SK-N-SH (cell line): ENCODE measurements at regions not wholly inside any gene's neighbourhood (a gene's known extent, or its start where the extent isn't known, plus 50 kb on each side); places are given as distances from the start of the nearest gene placed in this dataset.

Source experiments
- CTCF ChIA-PET: fragments of 300-600, 350-600 bp; formaldehyde crosslinking; extraction: SDS; loops from one replicate; lab custom pipeline; 2021; lab: Yijun Ruan, JAX
- POLR2A ChIA-PET: fragments of 350-600 bp; sonication (Branson Sonifier 250); formaldehyde crosslinking; extraction: SDS; loops from one replicate; lab custom pipeline; 2020; ENCODE audit warnings: antibody characterized with exemption, inconsistent platforms; lab: Yijun Ruan, JAX
- DNase-seq: peaks from one replicate; pipeline ENCODE4 v3.0.0; 2012
- H2AFZ ChIP-seq: fragments of 200-600 bp; sonication (generic); 2 replicates; pipeline ENCODE4 v1.8.1; 2016; ENCODE audit warnings: antibody characterized with exemption, mild to moderate bottlenecking, low read depth
- H3F3A ChIP-seq: fragments of 200-600 bp; sonication (generic); replicated peaks from 2 replicates; pipeline ENCODE3; 2016; ENCODE audit warnings: antibody characterized with exemption, mild to moderate bottlenecking; ENCODE audit not compliant: insufficient read depth
- H3K27ac ChIP-seq, 2 experiments: fragments of 200-500 bp in 1 of 2; fragments of 200-600 bp in 1 of 2; sonication (Bioruptor generic) in 1 of 2; sonication (generic), shearing (Covaris generic) in 1 of 2; 2 replicates each; pipeline versions ENCODE4 v1.5.1 to v1.6.1; 2014 to 2016; ENCODE audit warnings: low read depth in 2 of 2, inconsistent platforms in 1 of 2, low read length in 1 of 2, mild to moderate bottlenecking in 1 of 2, mixed read lengths in 1 of 2
- H3K27me3 ChIP-seq: fragments of 200-600 bp; sonication (generic), shearing (Covaris generic); 2 replicates; pipeline ENCODE4 v1.6.1; 2016; ENCODE audit warnings: mixed run types; ENCODE audit not compliant: insufficient read depth
- H3K36me3 ChIP-seq, 2 experiments: fragments of 200-500 bp in 1 of 2; fragments of 200-600 bp in 1 of 2; sonication (Bioruptor generic) in 1 of 2; sonication (generic) in 1 of 2; replicated peaks in 1 of 2; 2 replicates each; pipeline versions ENCODE3 to v1.5.1; 2014 to 2016; ENCODE audit warnings: low read length in 1 of 2, mild to moderate bottlenecking in 1 of 2; ENCODE audit not compliant: insufficient read depth in 2 of 2, control insufficient read depth in 1 of 2
- H3K4me1 ChIP-seq, 2 experiments: fragments of 200-500 bp in 1 of 2; fragments of 200-600 bp in 1 of 2; sonication (Bioruptor generic) in 1 of 2; sonication (generic), shearing (Covaris generic) in 1 of 2; 2 replicates each; pipeline versions ENCODE4 v1.5.1 to v1.6.1; 2014 to 2016; ENCODE audit warnings: low read depth in 1 of 2, low read length in 1 of 2, mixed run types in 1 of 2; ENCODE audit not compliant: insufficient read depth in 2 of 2, control insufficient read depth in 1 of 2
- H3K4me2 ChIP-seq: fragments of 200-600 bp; sonication (generic), shearing (Covaris generic); 2 replicates; pipeline ENCODE4 v1.6.1; 2017; ENCODE audit warnings: mixed run types
- H3K4me3 ChIP-seq, 2 experiments: fragments of 200-500 bp in 1 of 2; fragments of 200-600 bp in 1 of 2; sonication (Bioruptor generic) in 1 of 2; sonication (generic), shearing (Covaris generic) in 1 of 2; 2 replicates each; pipeline versions ENCODE4 v1.5.1 to v1.8.1; 2014 to 2016; ENCODE audit warnings: low read depth in 2 of 2, inconsistent platforms in 1 of 2, low read length in 1 of 2, mild to moderate bottlenecking in 1 of 2, mixed read lengths in 1 of 2, moderate library complexity in 1 of 2
- H3K79me2 ChIP-seq: fragments of 200-600 bp; sonication (generic); 2 replicates; pipeline ENCODE4 v1.8.1; 2017; ENCODE audit warnings: mild to moderate bottlenecking; ENCODE audit not compliant: insufficient read depth
- H3K9ac ChIP-seq: fragments of 200-600 bp; sonication (generic); 2 replicates; pipeline ENCODE4 v1.6.1; 2017; ENCODE audit warnings: mixed run types
- H3K9me2 ChIP-seq: fragments of 200-600 bp; sonication (generic); 2 replicates; pipeline ENCODE4 v1.6.1; 2017; ENCODE audit warnings: mixed run types
- H3K9me3 ChIP-seq: fragments of 200-600 bp; sonication (generic); 2 replicates; pipeline ENCODE4 v1.6.1; 2017; ENCODE audit warnings: mixed run types, mild to moderate bottlenecking, moderate library complexity
- H4K20me1 ChIP-seq: fragments of 200-600 bp; sonication (generic); 2 replicates; pipeline ENCODE4 v1.6.1; 2017; ENCODE audit warnings: mild to moderate bottlenecking, mixed run types; ENCODE audit not compliant: insufficient read depth
- CHD2 ChIP-seq: fragments of 150-350 bp; IDR thresholded peaks from 2 replicates; pipeline ENCODE4 v1.6.1; 2018; ENCODE audit warnings: low read length; ENCODE audit not compliant: partially characterized antibody
- EZH2phosphoT487 ChIP-seq: fragments of 200-600 bp; sonication (generic); IDR thresholded peaks from 2 replicates; pipeline ENCODE4 v1.6.1; 2017; ENCODE audit warnings: low read depth, mixed run types, mild to moderate bottlenecking, antibody characterized with exemption, moderate library complexity, borderline replicate concordance
- FOSL2 ChIP-seq: IDR thresholded peaks from 2 replicates; pipeline ENCODE4 v1.4.0; 2012; ENCODE audit warnings: low read depth, mild to moderate bottlenecking, moderate library complexity, borderline replicate concordance
- FOXM1 ChIP-seq: IDR thresholded peaks from 2 replicates; pipeline ENCODE4 v1.4.0; 2012; ENCODE audit warnings: low read depth, mild to moderate bottlenecking
- GABPA ChIP-seq: IDR thresholded peaks from 2 replicates; pipeline ENCODE4 v1.4.0; 2012; ENCODE audit warnings: low read depth, mild to moderate bottlenecking
- GATA2 ChIP-seq: sonication (generic); formaldehyde crosslinking; IDR thresholded peaks from 2 replicates; pipeline ENCODE4 v1.5.0; 2020; ENCODE audit warnings: mild to moderate bottlenecking, missing genetic modification reagents
- IRF3 ChIP-seq: fragments of 150-350 bp; IDR thresholded peaks from 2 replicates; pipeline ENCODE4 v1.6.1; 2016; ENCODE audit warnings: mild to moderate bottlenecking, low read depth, low read length
- JUND ChIP-seq: IDR thresholded peaks from 2 replicates; pipeline ENCODE4 v1.4.0; 2012
- MAX ChIP-seq: IDR thresholded peaks from 2 replicates; pipeline ENCODE4 v1.4.0; 2012; ENCODE audit warnings: low read depth
- MEF2A ChIP-seq: IDR thresholded peaks from 2 replicates; pipeline ENCODE4 v1.4.0; 2012; ENCODE audit warnings: low read depth, borderline replicate concordance
- NRF1 ChIP-seq: IDR thresholded peaks from 2 replicates; pipeline ENCODE4 v1.6.1; 2012; ENCODE audit warnings: low read depth, mild to moderate bottlenecking, low read length
- PBX3 ChIP-seq: IDR thresholded peaks from 2 replicates; pipeline ENCODE4; 2012
- POLR2AphosphoS5 ChIP-seq: IDR thresholded peaks from 2 replicates; pipeline ENCODE4 v1.6.1; 2012; ENCODE audit warnings: low read depth, low read length
- RAD21 ChIP-seq: IDR thresholded peaks from 2 replicates; pipeline ENCODE4 v1.6.1; 2012; ENCODE audit warnings: mild to moderate bottlenecking, low read length
- RXRA ChIP-seq: IDR thresholded peaks from 2 replicates; pipeline ENCODE4 v1.4.0; 2012; ENCODE audit warnings: low read depth, mild to moderate bottlenecking, borderline replicate concordance
- SIN3A ChIP-seq: IDR thresholded peaks from 2 replicates; pipeline ENCODE4 v1.6.1; 2012; ENCODE audit warnings: low read depth, mild to moderate bottlenecking, low read length, moderate library complexity, borderline replicate concordance
- SMC3 ChIP-seq: IDR thresholded peaks from 2 replicates; pipeline ENCODE4 v1.6.1; 2012; ENCODE audit warnings: low read depth, low read length, improper control_type of control experiment
- TAF1 ChIP-seq: IDR thresholded peaks from 2 replicates; pipeline ENCODE4 v1.6.1; 2012; ENCODE audit warnings: low read depth, mild to moderate bottlenecking, low read length, moderate library complexity, borderline replicate concordance
- TEAD4 ChIP-seq: IDR thresholded peaks from 2 replicates; pipeline ENCODE4 v1.4.0; 2012; ENCODE audit warnings: mild to moderate bottlenecking, borderline replicate concordance; ENCODE audit not compliant: insufficient read depth
- USF2 ChIP-seq: fragments of 150-350 bp; IDR thresholded peaks from 2 replicates; pipeline ENCODE4 v1.6.1; 2017; ENCODE audit warnings: antibody characterized with exemption, low read length, low read depth, borderline replicate concordance
- YY1 ChIP-seq: IDR thresholded peaks from 2 replicates; pipeline ENCODE4 v1.4.0; 2012; ENCODE audit warnings: low read depth, mild to moderate bottlenecking
- ZBTB33 ChIP-seq: IDR thresholded peaks from 2 replicates; pipeline ENCODE4 v1.4.0; 2012; ENCODE audit warnings: low read depth, borderline replicate concordance
- WGBS: methylation state at CpG from one replicate; pipeline ENCODE4 v1.1.6; 2017; ENCODE audit warnings: low lambda C conversion rate; 5-methylcytosine and 5-hydroxymethylcytosine counted together

GRCh38 chr5:93206203-93206602 is 374.8 kb downstream of the NR2F1-AS1 start (continued):
- TF ChIP-seq SIN3A (no peak), FOXM1 (no peak), PBX3 (no peak), ZBTB33 (no peak), JUND (no peak)

- no peaks in the 10 kb centered on the region for H3F3A ChIP-seq
- no peak overlapping the region for H3K9ac ChIP-seq
- CTCF ChIA-PET: interaction anchor here (1.0 kb wide), 1 partner anchor 42 kb away, joined by 3 read pairs; no protein-coding TSS in a partner anchor
- TF ChIP-seq FOSL2: no peak
- TF ChIP-seq TAF1: no peak
- TF ChIP-seq MAX: no peak
- TF ChIP-seq GABPA: no peak
- TF ChIP-seq MEF2A: no peak
- no peak for TF ChIP-seq PBX3
- TF ChIP-seq POLR2AphosphoS5: no peak
- TF ChIP-seq GATA2 (CRISPR knock-in tag): no peak
- no peak for TF ChIP-seq RAD21
- no peak for TF ChIP-seq TEAD4
- TF ChIP-seq JUND: no peak
- no peak for TF ChIP-seq IRF3
- no peak for TF ChIP-seq EZH2phosphoT487
- no peak for TF ChIP-seq CHD2
- TF ChIP-seq NRF1: no peak
- no peak for TF ChIP-seq USF2
- TF ChIP-seq YY1: no peak
- TF ChIP-seq SMC3: no peak
- TF ChIP-seq RXRA: no peak
- no peaks in the 10 kb centered on the region for H3K27me3 ChIP-seq
- no peak overlapping the region for H3K4me3 ChIP-seq
- WGBS: 91% methylated on average over 5 of the region's 5 CpGs
- H3K9me2 ChIP-seq: no peaks in the 10 kb centered on the region
- H3K4me1 ChIP-seq: peaks cover 0 to 4% of the 10 kb centered on the region in 2 experiments; a peak in 1 of 4 replicates
- no peak overlapping the region for H2AFZ ChIP-seq
- H3K27ac ChIP-seq: no peak overlapping the region
- DNase-seq: no peak
- no peaks in the 10 kb centered on the region for H3K79me2 ChIP-seq
- no peaks in the 10 kb centered on the region for H4K20me1 ChIP-seq
- peaks cover 11% of the 10 kb centered on the region; the same call in 1 of the 2 replicates for H3K9me3 ChIP-seq
- H3K4me2 ChIP-seq: no peak overlapping the region; the same call in 1 of the 2 replicates
- POLR2A ChIA-PET: no interaction called here
- H3K36me3 ChIP-seq: peaks cover 0 to 3% of the 10 kb centered on the region in 2 experiments
Observed at GRCh38 chr5:93201061-93201460, 380.0 kb downstream of the NR2F1-AS1 start.
